HCT116 (cell line): ENCODE measurements at regions not wholly inside any gene's neighbourhood (a gene's known extent, or its start where the extent isn't known, plus 50 kb on each side); places are given as distances from the start of the nearest gene placed in this dataset.

Experiments
- ATAC-seq: fragments of 200-7000 bp; cut with Tn5 transposase; 2 replicates; pipeline ENCODE4 v1.9.1; 2020; ENCODE audit warnings: mild to moderate bottlenecking, moderate library complexity
- BruUV-seq: library from RNA; stranded (reverse); fragments of 400-500 nt; replicated peaks from 2 replicates; lab custom pipeline; 2021; lab: Mats Ljungman, UMichigan
- CTCF ChIA-PET: fragments of 300-600 bp; sonication (Branson Sonifier 250); formaldehyde crosslinking; loops from one replicate; lab custom pipeline; 2021; ENCODE audit warnings: antibody characterized with exemption; lab: Charles Lee
- POLR2A ChIA-PET: fragments of 300-600, 350-600 bp; sonication (Branson Sonifier 250); formaldehyde crosslinking; loops from one replicate; lab custom pipeline; 2021; ENCODE audit warnings: antibody characterized with exemption; lab: Charles Lee
- RAD21 ChIA-PET, 2 experiments: fragments of 300-600 bp; sonication (Branson Sonifier 250); formaldehyde crosslinking; loops; one replicate each; lab custom pipeline; 2023; ENCODE audit warnings: low total read pairs in 2 of 2; ENCODE audit not compliant: uncharacterized antibody in 2 of 2, unreplicated experiment in 2 of 2, low non-redundant PET in 1 of 2; lab: Charles Lee
- DNase-seq: peaks from one replicate; pipeline ENCODE4 v3.0.0-alpha.2; 2010; ENCODE audit warnings: low read depth, low spot score
- H2AFZ ChIP-seq: fragments of 200-600 bp; shearing (Covaris generic), sonication (generic); 2 replicates; pipeline ENCODE4 v1.6.1; 2017; ENCODE audit warnings: low read depth, mixed run types, mixed read lengths, antibody characterized with exemption, low read length; ENCODE audit not compliant: poor library complexity, severe bottlenecking
- H3K27ac ChIP-seq: 2 replicates; pipeline ENCODE4 v1.5.1; 2012; ENCODE audit warnings: low read depth, low read length
- H3K27me3 ChIP-seq: fragments of 200-600 bp; sonication (generic); 2 replicates; pipeline ENCODE4 v1.6.1; 2016; ENCODE audit warnings: mixed run types, low read length, mixed read lengths; ENCODE audit not compliant: insufficient read depth
- H3K36me3 ChIP-seq, 2 experiments: fragments of 200-500 bp in 1 of 2; fragments of 200-600 bp in 1 of 2; sonication (Bioruptor generic) in 1 of 2; sonication (generic) in 1 of 2; 2 replicates each; pipeline versions ENCODE4 v1.5.1 to v1.6.1; 2014 to 2016; ENCODE audit warnings: low read length in 2 of 2, inconsistent platforms in 1 of 2, mixed read lengths in 1 of 2, mixed run types in 1 of 2; ENCODE audit not compliant: insufficient read depth in 2 of 2, control insufficient read depth in 1 of 2
- H3K4me1 ChIP-seq, 2 experiments: fragments of 200-600 bp in 1 of 2; sonication (generic) in 1 of 2; 2 replicates each; pipeline versions ENCODE4 v1.5.1 to v1.6.1; 2012 to 2017; ENCODE audit warnings: low read length in 2 of 2, inconsistent platforms in 1 of 2, mild to moderate bottlenecking in 1 of 2, mixed read lengths in 1 of 2, mixed run types in 1 of 2, moderate library complexity in 1 of 2; ENCODE audit not compliant: insufficient read depth in 2 of 2, control insufficient read depth in 1 of 2
- H3K4me2 ChIP-seq: fragments of 200-600 bp; sonication (generic); 2 replicates; pipeline ENCODE4 v1.6.1; 2017; ENCODE audit warnings: mixed run types, low read length, mixed read lengths
- H3K4me3 ChIP-seq, 2 experiments: fragments of 200-600 bp in 1 of 2; sonication (generic) in 1 of 2; replicated peaks in 1 of 2; 2 replicates each; pipeline ENCODE4 v1.5.1; 2011 to 2016; ENCODE audit warnings: low read length in 2 of 2, control low read depth in 1 of 2, low read depth in 1 of 2, mild to moderate bottlenecking in 1 of 2, mixed read lengths in 1 of 2, mixed run types in 1 of 2
- H3K79me2 ChIP-seq: fragments of 200-600 bp; sonication (generic); 2 replicates; pipeline ENCODE4 v1.6.1; 2017; ENCODE audit warnings: mild to moderate bottlenecking, mixed run types, low read length, moderate library complexity, mixed read lengths; ENCODE audit not compliant: insufficient read depth
- H3K9ac ChIP-seq: fragments of 200-600 bp; sonication (generic); 2 replicates; pipeline ENCODE4 v1.6.1; 2016; ENCODE audit warnings: low read length, mixed read lengths
- H3K9me2 ChIP-seq: fragments of 200-600 bp; sonication (generic), shearing (Covaris generic); 2 replicates; pipeline ENCODE4 v1.6.1; 2017; ENCODE audit warnings: mixed run types, mild to moderate bottlenecking, moderate library complexity; ENCODE audit not compliant: insufficient read depth
- H3K9me3 ChIP-seq, 2 experiments: fragments of 200-500 bp in 1 of 2; fragments of 200-600 bp in 1 of 2; sonication (Bioruptor generic) in 1 of 2; sonication (generic) in 1 of 2; 2 replicates each; pipeline ENCODE4 v1.6.1; 2014 to 2017; ENCODE audit warnings: low read length in 2 of 2, mixed read lengths in 2 of 2, inconsistent platforms in 1 of 2, low read depth in 1 of 2, mild to moderate bottlenecking in 1 of 2, mixed run types in 1 of 2, moderate library complexity in 1 of 2; ENCODE audit not compliant: control insufficient read depth in 1 of 2, insufficient read depth in 1 of 2
- H4K20me1 ChIP-seq: fragments of 200-600 bp; sonication (generic), shearing (Covaris generic); 2 replicates; pipeline ENCODE4 v1.6.1; 2017; ENCODE audit warnings: mixed run types, mild to moderate bottlenecking, moderate library complexity; ENCODE audit not compliant: insufficient read depth
- ATF3 ChIP-seq: IDR thresholded peaks from 2 replicates; pipeline ENCODE4 v1.6.1; 2012
- CBX3 ChIP-seq: IDR thresholded peaks from 2 replicates; pipeline ENCODE4 v1.6.1; 2012; ENCODE audit warnings: low read depth
- CEBPB ChIP-seq: IDR thresholded peaks from 2 replicates; pipeline ENCODE4 v1.6.1; 2012; ENCODE audit warnings: low read depth
- CTCF ChIP-seq, 3 experiments: fragments of 200-600 bp in 1 of 3; sonication (generic) in 1 of 3; IDR thresholded peaks in 2 of 3; conservative IDR thresholded peaks in 1 of 3; 2 replicates each; pipeline ENCODE4 v1.5.1; 2012 to 2017; ENCODE audit warnings: low read depth in 2 of 3, low read length in 2 of 3, antibody characterized with exemption in 1 of 3, borderline replicate concordance in 1 of 3, control low read depth in 1 of 3, mild to moderate bottlenecking in 1 of 3, mixed read lengths in 1 of 3, mixed run types in 1 of 3, moderate library complexity in 1 of 3; ENCODE audit not compliant: insufficient read depth in 1 of 3
- EGR1 ChIP-seq: IDR thresholded peaks from 2 replicates; pipeline ENCODE4 v1.6.1; 2012; ENCODE audit warnings: low read depth
- ELF1 ChIP-seq: IDR thresholded peaks from 2 replicates; pipeline ENCODE4 v1.6.1; 2012; ENCODE audit warnings: low read depth, borderline replicate concordance
- EZH2 ChIP-seq: fragments of 200-600 bp; sonication (generic); IDR thresholded peaks from 2 replicates; pipeline ENCODE4 v1.6.1; 2017; ENCODE audit warnings: antibody characterized with exemption, mixed run types
- FOSL1 ChIP-seq: IDR thresholded peaks from 2 replicates; pipeline ENCODE4 v1.6.1; 2012; ENCODE audit warnings: low read depth
- JUND ChIP-seq: IDR thresholded peaks from 2 replicates; pipeline ENCODE4 v1.6.1; 2012
- POLR2A ChIP-seq: IDR thresholded peaks from 2 replicates; pipeline ENCODE4 v1.7.0; 2011; ENCODE audit warnings: borderline replicate concordance; ENCODE audit not compliant: insufficient read depth, insufficient read length; ENCODE audit errors: extremely low read depth
- POLR2AphosphoS5 ChIP-seq: IDR thresholded peaks from 2 replicates; pipeline ENCODE4 v1.6.1; 2011; ENCODE audit warnings: mild to moderate bottlenecking, low read depth, low read length, moderate library complexity
- RAD21 ChIP-seq: IDR thresholded peaks from 2 replicates; pipeline ENCODE4 v1.6.1; 2012; ENCODE audit warnings: low read depth, mild to moderate bottlenecking
- REST ChIP-seq: IDR thresholded peaks from 2 replicates; pipeline ENCODE4 v1.6.1; 2012; ENCODE audit warnings: low read depth
- SIN3A ChIP-seq: IDR thresholded peaks from 2 replicates; pipeline ENCODE4 v1.6.1; 2012; ENCODE audit warnings: low read depth
- TCF7L2 ChIP-seq: IDR thresholded peaks from 2 replicates; pipeline ENCODE4 v1.7.0; 2011; ENCODE audit warnings: borderline replicate concordance, inconsistent platforms; ENCODE audit not compliant: insufficient read depth, insufficient read length; ENCODE audit errors: extremely low read depth
- YY1 ChIP-seq: IDR thresholded peaks from 2 replicates; pipeline ENCODE4 v1.6.1; 2011; ENCODE audit warnings: low read length, low read depth, moderate library complexity, mild to moderate bottlenecking; ENCODE audit not compliant: insufficient replicate concordance; ENCODE audit errors: extremely low read depth
- ZBTB33 ChIP-seq: IDR thresholded peaks from 2 replicates; pipeline ENCODE4 v1.6.1; 2011; ENCODE audit warnings: mild to moderate bottlenecking, low read length, moderate library complexity; ENCODE audit not compliant: insufficient replicate concordance; ENCODE audit errors: extremely low read depth
- ZFX ChIP-seq: fragments of 450-650 bp; IDR thresholded peaks from 2 replicates; pipeline ENCODE4 v1.6.1; 2017
- ZNF274 ChIP-seq: fragments of 200-500 bp; sonication (Bioruptor generic); IDR thresholded peaks from 2 replicates; pipeline ENCODE4 v1.6.1; 2014; ENCODE audit warnings: mild to moderate bottlenecking, low read depth, low read length, inconsistent platforms
- intact Hi-C: fragments of 100-400 bp; cut with micrococcal nuclease; formaldehyde crosslinking; loops from 2 replicates; pipeline ENCODE4 v1.10.0; 2022

GRCh38 chr2:51194656-51195055, 162.7 kb upstream of the NRXN1 start:
- POLR2A ChIA-PET: no interaction called here
- no peaks in the 10 kb centered on the region for H3K4me1 ChIP-seq
- H3K9me2 ChIP-seq: no peaks in the 10 kb centered on the region
- CTCF ChIA-PET: no interaction called here
- no peaks in the 10 kb centered on the region for H3K79me2 ChIP-seq
- H3K27me3 ChIP-seq: no peaks in the 10 kb centered on the region
- no peak for TF ChIP-seq TCF7L2
- no peak for TF ChIP-seq SIN3A
- TF ChIP-seq ZBTB33: no peak
- TF ChIP-seq ZFX: no peak
- no peak for TF ChIP-seq REST
- TF ChIP-seq CBX3: no peak
- no peak for TF ChIP-seq EGR1
- no peak for TF ChIP-seq ELF1
- no peak for TF ChIP-seq FOSL1
- no peak for TF ChIP-seq RAD21
- TF ChIP-seq ATF3: no peak
- TF ChIP-seq EZH2: no peak
- no peak for TF ChIP-seq POLR2A
- no peak for TF ChIP-seq POLR2AphosphoS5
- TF ChIP-seq CTCF (IDR thresholded peaks at IDR 0.05 in 2 of 3, conservative IDR thresholded peaks at IDR 0.05 in 1 of 3; ENCODE audit: borderline replicate concordance in 1 of 3, insufficient read depth in 1 of 3, low read depth in 2 of 3, low read length in 2 of 3): no peak
- no peak for TF ChIP-seq JUND
- no peak for TF ChIP-seq YY1
- no peak for TF ChIP-seq CEBPB
- TF ChIP-seq ZNF274: no peak
- TF ChIP-seq, all 23 proteins: peak for 0
- intact Hi-C loops: no loop called here
- no TSS peak for BruUV-seq
- H3K4me2 ChIP-seq: no peak overlapping the region
- no peaks in the 10 kb centered on the region for H4K20me1 ChIP-seq
- ATAC-seq: no peak
- no peak overlapping the region for H2AFZ ChIP-seq
- DNase-seq: no peak
- H3K27ac ChIP-seq: no peak overlapping the region
- no peaks in the 10 kb centered on the region for H3K36me3 ChIP-seq
- H3K9me3 ChIP-seq: no peaks in the 10 kb centered on the region
- H3K4me3 ChIP-seq: no peak overlapping the region
- no peak overlapping the region for H3K9ac ChIP-seq
- RAD21 ChIA-PET: no interaction called here
